Pancreas (tissue), 10 donors: ENCODE measurements at regions not wholly inside any gene's neighbourhood (a gene's known extent, or its start where the extent isn't known, plus 50 kb on each side); places are given as distances from the start of the nearest gene placed in this dataset.
"Not testable (repeated sequence)": the region's sequence is repeated elsewhere in the genome, so short reads cannot be mapped to it uniquely, and the experiment has no call there.

Source experiments
- ATAC-seq, 4 donors: fragments of 200-7000 bp; cut with Tn5 transposase; one replicate each; pipeline versions ENCODE4 v1.8.0 to v1.9.1; 2020; ENCODE audit warnings: mild to moderate bottlenecking in 4 of 4, moderate library complexity in 4 of 4
- DNase-seq, 6 donors: peaks; one replicate each; pipeline ENCODE4 v3.0.0-alpha.2; 2020
- FAIRE-seq: peaks from 2 replicates; lab custom pipeline; 2012; peaks lifted over from hg19 to GRCh38; lab: Jason Lieb, UNC
- H3K27ac ChIP-seq, 4 donors: fragments of 200-600 bp; sonication (generic); 1 replicate in 3 of 4; 2 replicates in 1 of 4; pipeline versions ENCODE4 v1.5.0 to v1.8.0; 2020
- H3K27me3 ChIP-seq, 4 donors: fragments of 200-600 bp; one replicate each; pipeline ENCODE4 v1.8.0; 2021
- H3K36me3 ChIP-seq, 3 donors: fragments of 200-600 bp; sonication (generic) in 1 of 3; one replicate each; pipeline versions ENCODE4 v1.5.0 to v1.8.0; 2020 to 2021
- H3K4me1 ChIP-seq, 3 donors: fragments of 200-600 bp; one replicate each; pipeline ENCODE4 v1.8.0; 2021
- H3K4me3 ChIP-seq, 4 donors: fragments of 200-600 bp; sonication (generic) in 2 of 4; one replicate each; pipeline versions ENCODE4 v1.5.0 to v1.8.0; 2020 to 2021
- H3K9me3 ChIP-seq, 4 donors: fragments of 200-600 bp; one replicate each; pipeline ENCODE4 v1.8.0; 2021
- WGBS, 2 donors: extraction: QIAGEN DNeasy Blood & Tissue Kit; methylation state at CpG; one replicate each; pipeline ENCODE4 v1.1.7; 2013; 5-methylcytosine and 5-hydroxymethylcytosine counted together
- intact Hi-C, 3 donors: fragments of 100-400 bp; cut with DNase I; formaldehyde crosslinking; loops; one replicate each; pipeline versions ENCODE4 v1.11.1 to v1.14.2; 2022
- TF ChIP-seq, protein P1 (sequence below), 4 donors: fragments of 200-600 bp; sonication (generic) in 3 of 4; IDR thresholded peaks; one replicate each; pipeline versions ENCODE4 v1.5.0 to v1.8.0; 2021; ENCODE audit warnings: antibody characterized with exemption in 4 of 4
- donor health status: healthy with polysubstance abuse.
- donor health status: DM: no; HTN: no; CAD: no; lungs with moderate emphysema.
- donor health status: DM: no; HTN: no; CAD: no.
- donor health status: control.
- donor health status: control.
- donor health status: Bipolar disorder and iron deficiency.
- donor health status: DM: yes; HTN: yes; CAD: no.
- donor health status: DM: no; HTN: no; CAD: no.
- donor health status: DM: no; HTN: no; CAD: no.
- donor health status: DM: yes; HTN: yes; CAD: no.

DNA sequence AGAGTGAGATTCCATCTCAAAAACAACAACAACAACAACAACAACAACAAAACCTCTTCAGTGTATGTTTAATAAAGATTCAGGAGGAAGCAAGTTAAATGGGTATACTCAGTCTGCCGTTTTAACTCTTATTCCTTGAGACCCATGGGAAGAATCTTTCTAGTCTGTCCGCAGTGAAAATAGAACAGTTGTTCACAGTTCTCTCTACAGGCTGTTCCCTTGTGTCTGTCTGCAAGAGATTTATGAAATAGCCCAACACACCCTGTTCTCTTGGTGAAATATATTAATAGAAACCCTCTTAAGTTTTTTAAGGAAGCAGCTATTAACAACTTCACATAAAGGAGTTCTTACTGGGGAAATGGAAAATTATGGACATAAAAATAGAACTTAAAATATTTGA, 682.2 kb upstream of the RAG2 start:
- DNase-seq: no peak
- no peak for FAIRE-seq
- Histone ChIP-seq H3K9me3 (no peaks in the 10 kb centered on the region), H3K27ac (no peak overlapping the region), H3K36me3 (no peaks in the 10 kb centered on the region), H3K27me3 (no peaks in the 10 kb centered on the region), H3K4me1 (no peaks in the 10 kb centered on the region), H3K4me3 (no peak overlapping the region)
- 67 to 80% methylated on average over 2 of the region's 2 CpGs for WGBS, 2 donors
- TF ChIP-seq, protein P1, sequence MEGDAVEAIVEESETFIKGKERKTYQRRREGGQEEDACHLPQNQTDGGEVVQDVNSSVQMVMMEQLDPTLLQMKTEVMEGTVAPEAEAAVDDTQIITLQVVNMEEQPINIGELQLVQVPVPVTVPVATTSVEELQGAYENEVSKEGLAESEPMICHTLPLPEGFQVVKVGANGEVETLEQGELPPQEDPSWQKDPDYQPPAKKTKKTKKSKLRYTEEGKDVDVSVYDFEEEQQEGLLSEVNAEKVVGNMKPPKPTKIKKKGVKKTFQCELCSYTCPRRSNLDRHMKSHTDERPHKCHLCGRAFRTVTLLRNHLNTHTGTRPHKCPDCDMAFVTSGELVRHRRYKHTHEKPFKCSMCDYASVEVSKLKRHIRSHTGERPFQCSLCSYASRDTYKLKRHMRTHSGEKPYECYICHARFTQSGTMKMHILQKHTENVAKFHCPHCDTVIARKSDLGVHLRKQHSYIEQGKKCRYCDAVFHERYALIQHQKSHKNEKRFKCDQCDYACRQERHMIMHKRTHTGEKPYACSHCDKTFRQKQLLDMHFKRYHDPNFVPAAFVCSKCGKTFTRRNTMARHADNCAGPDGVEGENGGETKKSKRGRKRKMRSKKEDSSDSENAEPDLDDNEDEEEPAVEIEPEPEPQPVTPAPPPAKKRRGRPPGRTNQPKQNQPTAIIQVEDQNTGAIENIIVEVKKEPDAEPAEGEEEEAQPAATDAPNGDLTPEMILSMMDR (IDR thresholded peaks at IDR 0.05): no peak
- intact Hi-C loops: no loop called here
- no peak for ATAC-seq

DNA sequence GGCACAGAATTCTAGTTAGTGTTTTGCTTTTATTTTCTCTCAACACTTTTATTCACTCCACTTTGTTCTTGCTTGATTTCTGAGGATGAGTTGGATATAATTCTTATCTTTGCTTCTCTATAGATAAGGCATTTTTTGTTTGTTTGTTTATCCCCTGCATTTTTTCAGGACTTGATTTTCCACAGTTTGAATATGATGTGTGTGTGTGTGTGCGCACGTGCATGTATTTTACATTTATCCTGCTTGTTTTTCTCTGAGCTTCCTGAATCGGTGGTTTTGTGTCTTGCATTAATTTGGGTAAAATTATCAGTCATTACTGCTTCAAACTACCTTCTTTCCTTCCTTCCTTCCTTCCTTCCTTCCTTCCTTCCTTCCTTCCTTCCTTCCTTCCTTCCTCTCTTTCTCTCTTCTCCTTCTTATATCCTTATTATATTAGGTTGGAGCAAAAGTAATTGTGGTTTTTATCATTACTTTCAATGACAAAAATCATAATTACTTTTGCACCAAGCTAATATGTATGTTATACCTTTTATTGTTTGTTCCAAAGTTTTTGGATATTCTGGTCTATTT, 679.9 kb upstream of the RAG2 start:
- H3K27ac ChIP-seq: no peak overlapping the region
- no peaks in the 10 kb centered on the region for H3K4me1 ChIP-seq
- ATAC-seq: no peak
- no peak for DNase-seq
- no peak for FAIRE-seq
- intact Hi-C loops: no loop called here
- H3K9me3 ChIP-seq: no peaks in the 10 kb centered on the region
- H3K4me3 ChIP-seq: no peak overlapping the region
- no peaks in the 10 kb centered on the region for H3K27me3 ChIP-seq
- 80 to 83% methylated on average over 3 of the region's 3 CpGs for WGBS, 2 donors
- TF ChIP-seq, protein P1 (IDR thresholded peaks at IDR 0.05): no peak
- no peaks in the 10 kb centered on the region for H3K36me3 ChIP-seq

- no peaks in the 10 kb centered on the region for H3K36me3 ChIP-seq
- H3K4me1 ChIP-seq: no peaks in the 10 kb centered on the region
- ATAC-seq (no peak), DNase-seq (no peak), FAIRE-seq (no peak)
- no peaks in the 10 kb centered on the region for H3K27me3 ChIP-seq
- H3K9me3 ChIP-seq: no peaks in the 10 kb centered on the region
- H3K27ac ChIP-seq: no peak overlapping the region
- intact Hi-C loops: no loop called here
- TF ChIP-seq, protein P1 (IDR thresholded peaks at IDR 0.05): no peak
- no peak overlapping the region for H3K4me3 ChIP-seq
- 34 to 57% methylated on average over 4 of the region's 4 CpGs for WGBS, 2 donors
Observed at GRCh38 chr11:37264783-37265182, 666.7 kb upstream of the RAG2 start.

DNA sequence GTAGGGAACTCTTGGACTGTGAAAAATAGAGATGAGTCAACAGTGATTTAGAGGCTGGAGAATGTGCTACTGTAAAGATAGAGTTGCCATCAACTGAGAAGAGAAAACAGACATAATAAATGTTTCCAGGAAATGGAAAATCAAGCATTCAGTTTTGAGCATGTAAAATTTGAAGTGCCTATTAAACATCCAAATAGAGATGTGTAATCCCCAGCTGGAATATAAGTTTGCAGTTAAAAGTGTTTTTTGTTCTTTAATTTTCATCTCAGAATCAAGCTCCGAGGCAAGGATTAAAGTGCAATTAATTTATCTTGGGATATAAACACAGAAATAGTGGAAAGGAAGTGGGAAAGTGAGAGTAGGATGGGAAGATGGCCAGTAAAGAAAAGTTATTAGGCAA, 666.0 kb upstream of the RAG2 start:
- DNase-seq (no peak), ATAC-seq (no peak), FAIRE-seq (no peak)
- H3K27ac ChIP-seq: no peak overlapping the region
- intact Hi-C loops: no loop called here
- TF ChIP-seq, protein P1 (IDR thresholded peaks at IDR 0.05): no peak
- H3K4me1 ChIP-seq: no peaks in the 10 kb centered on the region
- no peaks in the 10 kb centered on the region for H3K36me3 ChIP-seq
- H3K27me3 ChIP-seq: no peaks in the 10 kb centered on the region
- H3K9me3 ChIP-seq: no peaks in the 10 kb centered on the region
- no peak overlapping the region for H3K4me3 ChIP-seq
- 39 to 68% methylated on average over 1 of the region's 1 CpG for WGBS, 2 donors

DNA sequence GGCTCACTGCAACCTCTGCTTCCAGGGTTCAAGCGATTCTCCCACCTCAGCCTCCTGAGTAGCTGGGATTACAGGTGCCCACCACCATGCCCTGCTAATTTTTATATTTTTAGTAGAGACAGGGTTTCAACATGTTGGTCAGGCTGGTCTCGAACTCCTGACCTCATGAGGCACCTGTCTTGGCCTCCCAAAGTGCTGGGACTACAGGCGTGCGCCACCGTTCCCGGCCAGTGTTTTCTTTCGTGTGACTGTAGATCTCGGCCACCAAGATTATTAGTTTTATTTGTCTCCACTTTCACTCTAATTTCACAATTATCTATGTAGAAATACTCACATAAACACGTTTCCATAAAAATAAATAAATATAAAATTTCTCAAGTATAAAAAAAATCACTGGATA, 665.4 kb upstream of the RAG2 start:
- FAIRE-seq, H3K9me3 ChIP-seq, H3K4me3 ChIP-seq, H3K4me1 ChIP-seq, intact Hi-C loops, DNase-seq, H3K27me3 ChIP-seq, H3K36me3 ChIP-seq, H3K27ac ChIP-seq, ATAC-seq: not testable (repeated sequence)
- WGBS, 2 donors: 73 to 79% methylated on average over 9 of the region's 9 CpGs
